Esophagus squamous epithelium (tissue), 5 donors: ENCODE measurements at regions not wholly inside any gene's neighbourhood (a gene's known extent, or its start where the extent isn't known, plus 50 kb on each side); places are given as distances from the start of the nearest gene placed in this dataset.

Source experiments
- DNase-seq: peaks from one replicate; lab custom pipeline; 2025; lab: John Stamatoyannopoulos, UW
- H3K27ac ChIP-seq, 4 donors: fragments of 200-600 bp; sonication (generic); one replicate each; pipeline ENCODE4 v1.5.1; 2016 to 2019; ENCODE audit warnings: mild to moderate bottlenecking in 1 of 4
- H3K27me3 ChIP-seq, 4 donors: fragments of 200-600 bp; sonication (generic); 1 replicate in 3 of 4; 2 replicates in 1 of 4; pipeline versions ENCODE4 v1.5.1 to v1.6.0; 2017 to 2021; ENCODE audit warnings: antibody characterized with exemption in 1 of 4
- H3K36me3 ChIP-seq, 3 donors: fragments of 200-600 bp; sonication (generic); one replicate each; pipeline ENCODE4 v1.5.1; 2016 to 2019
- H3K4me1 ChIP-seq, 3 donors: fragments of 200-600 bp; sonication (generic); one replicate each; pipeline ENCODE4 v1.5.1; 2017 to 2019
- H3K4me3 ChIP-seq, 4 donors: fragments of 200-600 bp; sonication (generic); 1 replicate in 3 of 4; 2 replicates in 1 of 4; pipeline ENCODE4 v1.5.1; 2016 to 2019; ENCODE audit warnings: mild to moderate bottlenecking in 2 of 4, moderate library complexity in 1 of 4
- H3K9me3 ChIP-seq, 3 donors: fragments of 200-600 bp; sonication (generic); one replicate each; pipeline ENCODE4 v1.5.1; 2016 to 2019
- POLR2A ChIP-seq, 4 donors: fragments of 450-650 bp; IDR thresholded peaks; one replicate each; pipeline ENCODE4 v1.6.1; 2017; ENCODE audit warnings: antibody characterized with exemption in 4 of 4, mild to moderate bottlenecking in 4 of 4, moderate library complexity in 3 of 4
- WGBS, 2 donors: methylation state at CpG; one replicate each; pipeline ENCODE4 v1.1.5; 2018; 5-methylcytosine and 5-hydroxymethylcytosine counted together
- intact Hi-C: fragments of 100-400 bp; cut with DNase I; formaldehyde crosslinking; loops from one replicate; pipeline ENCODE4 v1.15.0; 2022
- TF ChIP-seq, protein P1 (sequence below), 6 experiments: fragments of 450-650 bp in 4 of 6; fragments of 200-600 bp in 2 of 6; sonication (generic) in 2 of 6; IDR thresholded peaks; one replicate each; pipeline ENCODE4 v1.5.1; 2016 to 2019; ENCODE audit warnings: antibody characterized with exemption in 6 of 6, mild to moderate bottlenecking in 4 of 6, moderate library complexity in 4 of 6
- donor health status: DM: yes; HTN: yes; CAD: no.

- peaks cover 0 to 15% (median 5%) of the 10 kb centered on the region in 3 donors for H3K9me3 ChIP-seq
- no peaks in the 10 kb centered on the region for H3K4me1 ChIP-seq
- no peak overlapping the region for H3K27ac ChIP-seq
- 86 to 93% methylated on average over 2 of the region's 2 CpGs for WGBS, 2 donors
- DNase-seq = no peak
- intact Hi-C loops = no loop called here
- TF ChIP-seq, protein P1, sequence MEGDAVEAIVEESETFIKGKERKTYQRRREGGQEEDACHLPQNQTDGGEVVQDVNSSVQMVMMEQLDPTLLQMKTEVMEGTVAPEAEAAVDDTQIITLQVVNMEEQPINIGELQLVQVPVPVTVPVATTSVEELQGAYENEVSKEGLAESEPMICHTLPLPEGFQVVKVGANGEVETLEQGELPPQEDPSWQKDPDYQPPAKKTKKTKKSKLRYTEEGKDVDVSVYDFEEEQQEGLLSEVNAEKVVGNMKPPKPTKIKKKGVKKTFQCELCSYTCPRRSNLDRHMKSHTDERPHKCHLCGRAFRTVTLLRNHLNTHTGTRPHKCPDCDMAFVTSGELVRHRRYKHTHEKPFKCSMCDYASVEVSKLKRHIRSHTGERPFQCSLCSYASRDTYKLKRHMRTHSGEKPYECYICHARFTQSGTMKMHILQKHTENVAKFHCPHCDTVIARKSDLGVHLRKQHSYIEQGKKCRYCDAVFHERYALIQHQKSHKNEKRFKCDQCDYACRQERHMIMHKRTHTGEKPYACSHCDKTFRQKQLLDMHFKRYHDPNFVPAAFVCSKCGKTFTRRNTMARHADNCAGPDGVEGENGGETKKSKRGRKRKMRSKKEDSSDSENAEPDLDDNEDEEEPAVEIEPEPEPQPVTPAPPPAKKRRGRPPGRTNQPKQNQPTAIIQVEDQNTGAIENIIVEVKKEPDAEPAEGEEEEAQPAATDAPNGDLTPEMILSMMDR (IDR thresholded peaks at IDR 0.05) = no peak
- TF ChIP-seq POLR2A (IDR thresholded peaks at IDR 0.05) = no peak
- no peak overlapping the region for H3K4me3 ChIP-seq
- H3K27me3 ChIP-seq = no peaks in the 10 kb centered on the region
- no peaks in the 10 kb centered on the region for H3K36me3 ChIP-seq
Measured at GRCh38 chr14:61963926-61964325, 201.7 kb downstream of the SNAPC1 start.

DNA sequence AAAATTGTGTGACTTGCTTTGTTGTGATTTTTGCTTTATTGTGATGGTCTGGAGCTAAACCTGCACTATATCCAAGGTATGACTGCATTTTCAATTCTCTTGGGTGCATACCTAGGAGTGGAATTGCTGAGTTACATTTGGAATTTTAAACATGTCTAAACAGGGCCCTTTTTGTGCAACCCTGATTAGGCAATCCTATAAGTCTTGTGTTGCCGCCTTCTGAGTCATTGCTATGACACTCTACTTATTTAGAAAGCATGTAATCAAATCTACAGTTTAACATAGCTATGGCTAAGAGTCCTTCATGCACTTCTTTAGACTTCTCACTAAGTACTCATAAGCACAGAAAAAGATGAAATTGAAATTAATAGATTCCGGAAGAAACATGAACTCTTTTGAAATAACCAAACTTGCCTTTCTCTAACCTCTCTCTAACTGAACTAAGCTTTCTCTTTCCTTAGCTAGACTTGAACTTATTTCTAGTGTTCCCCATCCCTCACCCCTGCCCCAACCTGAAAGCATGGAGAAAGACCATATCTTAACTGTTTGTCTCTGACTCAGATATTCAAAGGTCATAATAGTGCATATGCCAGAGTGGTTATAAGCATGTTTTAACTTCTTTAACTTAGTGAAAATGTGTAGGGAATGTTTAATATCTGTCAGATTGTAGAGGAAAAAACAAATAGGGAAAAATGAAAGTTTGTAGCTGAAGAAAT, 203.0 kb downstream of the SNAPC1 start:
- intact Hi-C loops = no loop called here
- no peak for DNase-seq
- 51 to 54% methylated on average over 2 of the region's 2 CpGs for WGBS, 2 donors

GRCh38 chr14:61968207-61968606, 206.0 kb downstream of the SNAPC1 start:
- no peaks in the 10 kb centered on the region for H3K4me1 ChIP-seq
- no peaks in the 10 kb centered on the region for H3K27me3 ChIP-seq
- intact Hi-C loops = no loop called here
- 93 to 95% methylated on average over 2 of the region's 2 CpGs for WGBS, 2 donors
- no peak overlapping the region for H3K27ac ChIP-seq
- TF ChIP-seq, protein P1 (IDR thresholded peaks at IDR 0.05) = no peak
- no peak for TF ChIP-seq POLR2A (IDR thresholded peaks at IDR 0.05)
- H3K4me3 ChIP-seq = no peak overlapping the region
- no peaks in the 10 kb centered on the region for H3K36me3 ChIP-seq
- DNase-seq = no peak
- H3K9me3 ChIP-seq = peaks cover 0 to 13% (median 0%) of the 10 kb centered on the region in 3 donors

More for the DNA sequence above, 203.0 kb downstream of the SNAPC1 start:
- no peaks in the 10 kb centered on the region for H3K4me1 ChIP-seq
- H3K9me3 ChIP-seq = peaks cover 0 to 15% (median 5%) of the 10 kb centered on the region in 3 donors
- TF ChIP-seq, protein P1 (IDR thresholded peaks at IDR 0.05) = no peak
- no peak for TF ChIP-seq POLR2A (IDR thresholded peaks at IDR 0.05)
- no peaks in the 10 kb centered on the region for H3K36me3 ChIP-seq
- no peak overlapping the region for H3K4me3 ChIP-seq
- H3K27ac ChIP-seq = no peak overlapping the region
- no peaks in the 10 kb centered on the region for H3K27me3 ChIP-seq

GRCh38 chr14:61972711-61973110, 210.5 kb downstream of the SNAPC1 start:
- no peak for TF ChIP-seq POLR2A (IDR thresholded peaks at IDR 0.05)
- TF ChIP-seq, protein P1 (IDR thresholded peaks at IDR 0.05) = no peak

GRCh38 chr14:61973981-61974380, 211.8 kb downstream of the SNAPC1 start:
- Histone ChIP-seq H3K4me1 (no peaks in the 10 kb centered on the region), H3K27ac (no peak overlapping the region), H3K27me3 (peaks cover 0 to 6% (median 0%) of the 10 kb centered on the region in 4 donors), H3K36me3 (no peaks in the 10 kb centered on the region), H3K4me3 (no peak overlapping the region), H3K9me3 (peaks cover 0 to 10% (median 5%) of the 10 kb centered on the region in 3 donors)
- DNase-seq = no peak
- TF ChIP-seq POLR2A (IDR thresholded peaks at IDR 0.05) = no peak
- TF ChIP-seq, protein P1 (IDR thresholded peaks at IDR 0.05) = no peak
- WGBS, 2 donors = 83 to 94% methylated on average over 5 of the region's 5 CpGs
- intact Hi-C loops = no loop called here

More at GRCh38 chr14:61972711-61973110, 210.5 kb downstream of the SNAPC1 start:
- intact Hi-C loops = no loop called here
- Histone ChIP-seq H3K27me3 (peaks cover 0 to 6% (median 0%) of the 10 kb centered on the region in 4 donors), H3K4me3 (no peak overlapping the region), H3K4me1 (no peaks in the 10 kb centered on the region), H3K36me3 (no peaks in the 10 kb centered on the region), H3K9me3 (peaks cover 0 to 10% (median 5%) of the 10 kb centered on the region in 3 donors), H3K27ac (no peak overlapping the region)
- WGBS, 2 donors = 58 to 62% methylated on average over 3 of the region's 3 CpGs
- no peak for DNase-seq
